ENCODE measurements at regions not wholly inside any gene's neighbourhood (a gene's known extent, or its start where the extent isn't known, plus 50 kb on each side); places are given as distances from the start of the nearest gene placed in this dataset.

DNA sequence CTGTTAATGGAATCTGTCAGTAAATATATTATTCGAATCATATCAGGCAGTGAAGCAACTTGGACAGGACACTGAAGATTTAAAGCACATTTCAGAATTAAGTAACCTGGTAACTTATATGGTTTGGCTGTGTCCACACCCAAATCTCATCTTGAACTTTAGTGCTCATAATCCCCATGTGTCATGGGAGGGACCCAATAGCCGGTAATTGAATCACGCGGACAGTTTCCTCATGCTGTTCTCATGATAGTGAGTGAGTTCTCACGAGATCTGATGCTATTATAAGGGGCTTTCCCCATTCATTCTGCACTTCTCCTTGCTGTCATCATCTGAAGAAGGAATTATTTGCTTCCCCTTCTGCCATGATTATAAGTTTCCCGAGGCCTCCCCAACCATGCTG lies 83.2 kb upstream of the COL1A2 start:
- TF ChIP-seq, protein P1, sequence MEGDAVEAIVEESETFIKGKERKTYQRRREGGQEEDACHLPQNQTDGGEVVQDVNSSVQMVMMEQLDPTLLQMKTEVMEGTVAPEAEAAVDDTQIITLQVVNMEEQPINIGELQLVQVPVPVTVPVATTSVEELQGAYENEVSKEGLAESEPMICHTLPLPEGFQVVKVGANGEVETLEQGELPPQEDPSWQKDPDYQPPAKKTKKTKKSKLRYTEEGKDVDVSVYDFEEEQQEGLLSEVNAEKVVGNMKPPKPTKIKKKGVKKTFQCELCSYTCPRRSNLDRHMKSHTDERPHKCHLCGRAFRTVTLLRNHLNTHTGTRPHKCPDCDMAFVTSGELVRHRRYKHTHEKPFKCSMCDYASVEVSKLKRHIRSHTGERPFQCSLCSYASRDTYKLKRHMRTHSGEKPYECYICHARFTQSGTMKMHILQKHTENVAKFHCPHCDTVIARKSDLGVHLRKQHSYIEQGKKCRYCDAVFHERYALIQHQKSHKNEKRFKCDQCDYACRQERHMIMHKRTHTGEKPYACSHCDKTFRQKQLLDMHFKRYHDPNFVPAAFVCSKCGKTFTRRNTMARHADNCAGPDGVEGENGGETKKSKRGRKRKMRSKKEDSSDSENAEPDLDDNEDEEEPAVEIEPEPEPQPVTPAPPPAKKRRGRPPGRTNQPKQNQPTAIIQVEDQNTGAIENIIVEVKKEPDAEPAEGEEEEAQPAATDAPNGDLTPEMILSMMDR (IDR thresholded peaks at IDR 0.05): no peak
- TF ChIP-seq POLR2A (IDR thresholded peaks at IDR 0.05): no peak

Data from breast epithelium (tissue), 3 donors.